ENCODE measurements at regions not wholly inside any gene's neighbourhood (a gene's known extent, or its start where the extent isn't known, plus 50 kb on each side); places are given as distances from the start of the nearest gene placed in this dataset.

DNA sequence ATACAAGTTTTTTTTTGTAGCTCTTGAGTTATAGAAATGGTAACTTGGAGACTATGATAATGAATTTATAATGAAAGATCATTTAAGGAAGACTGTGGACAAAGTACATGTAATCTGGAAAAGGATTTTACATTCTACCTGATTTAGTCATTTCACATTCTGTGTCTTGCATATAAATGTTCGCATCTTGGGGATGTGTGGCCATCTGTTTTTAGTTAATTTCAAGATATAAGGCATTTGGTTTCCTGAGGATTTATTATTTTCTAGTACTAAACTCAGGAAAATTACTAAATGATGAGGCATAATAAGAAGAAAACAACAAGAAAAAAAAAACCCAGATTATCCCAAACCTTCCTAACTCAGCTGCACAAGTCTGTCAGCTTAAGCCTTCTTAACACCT lies 112.7 kb upstream of the PRL start:
- TF ChIP-seq POLR2A (IDR thresholded peaks at IDR 0.05; ENCODE audit: low read depth, low read length) (no peak), TAF1 (IDR thresholded peaks at IDR 0.05; ENCODE audit: borderline replicate concordance, low read depth, low read length) (no peak)

Data from GM12892 (cell line).